ENCODE measurements at regions not wholly inside any gene's neighbourhood (a gene's known extent, or its start where the extent isn't known, plus 50 kb on each side); places are given as distances from the start of the nearest gene placed in this dataset.

- DNase-seq (ENCODE audit: low read depth), result no peak
- no peak for TF ChIP-seq CTCF (IDR thresholded peaks at IDR 0.05; ENCODE audit: low read length, missing control alignments)
- no peak overlapping the region for H3K4me3 ChIP-seq (replicated peaks; ENCODE audit: low read depth, low read length)
Observed at GRCh38 chr12:127888943-127889719, 377.8 kb upstream of the TMEM132C start.

GRCh38 chr12:127893895-127894609 is 372.9 kb upstream of the TMEM132C start:
- TF ChIP-seq CTCF (IDR thresholded peaks at IDR 0.05; ENCODE audit: low read length, missing control alignments), result no peak
- no peak for DNase-seq (ENCODE audit: low read depth)
- H3K4me3 ChIP-seq (replicated peaks; ENCODE audit: low read depth, low read length), result no peak overlapping the region

- no peak for TF ChIP-seq CTCF (IDR thresholded peaks at IDR 0.05; ENCODE audit: low read length, missing control alignments)
- DNase-seq (ENCODE audit: low read depth), result no peak
Observed at GRCh38 chr12:127896661-127897060, 370.3 kb upstream of the TMEM132C start.

GRCh38 chr12:127898616-127899015 is 368.4 kb upstream of the TMEM132C start:
- no peak for TF ChIP-seq CTCF (IDR thresholded peaks at IDR 0.05; ENCODE audit: low read length, missing control alignments)
- no peak for DNase-seq (ENCODE audit: low read depth)
- no peak overlapping the region for H3K4me3 ChIP-seq (replicated peaks; ENCODE audit: low read depth, low read length)

More at GRCh38 chr12:127896661-127897060, 370.3 kb upstream of the TMEM132C start:
- H3K4me3 ChIP-seq (replicated peaks; ENCODE audit: low read depth, low read length), result no peak overlapping the region

- no peak for TF ChIP-seq CTCF (IDR thresholded peaks at IDR 0.05; ENCODE audit: low read length, missing control alignments)
- DNase-seq (ENCODE audit: low read depth), result no peak
- no peak overlapping the region for H3K4me3 ChIP-seq (replicated peaks; ENCODE audit: low read depth, low read length)
Observed at GRCh38 chr12:127899971-127900370, 367.0 kb upstream of the TMEM132C start.

- H3K4me3 ChIP-seq (replicated peaks; ENCODE audit: low read depth, low read length), result no peak overlapping the region
- DNase-seq (ENCODE audit: low read depth), result no peak
- no peak for TF ChIP-seq CTCF (IDR thresholded peaks at IDR 0.05; ENCODE audit: low read length, missing control alignments)
Observed at GRCh38 chr12:127900386-127900785, 366.6 kb upstream of the TMEM132C start.

Data from fibroblast of pulmonary artery (primary cell).